Hepatocyte (in vitro differentiated cells): ENCODE measurements at regions not wholly inside any gene's neighbourhood (a gene's known extent, or its start where the extent isn't known, plus 50 kb on each side); places are given as distances from the start of the nearest gene placed in this dataset.

Source experiments
- CTCF ChIP-seq: fragments of 200-600 bp; sonication (generic); IDR thresholded peaks from 2 replicates; pipeline ENCODE4 v1.5.1; 2016; ENCODE audit warnings: antibody characterized with exemption, mild to moderate bottlenecking; ENCODE audit not compliant: poor library complexity
- EZH2phosphoT487 ChIP-seq: fragments of 200-600 bp; sonication (generic); IDR thresholded peaks from one replicate; pipeline ENCODE4 v1.6.1; 2018; ENCODE audit warnings: antibody characterized with exemption, mild to moderate bottlenecking, low read depth, moderate library complexity; ENCODE audit not compliant: unreplicated experiment, severe bottlenecking

GRCh38 chr5:71982717-71983395 lies 124.4 kb upstream of the MAP1B start:
- TF ChIP-seq CTCF (no peak), EZH2phosphoT487 (no peak)
